ENCODE measurements at regions not wholly inside any gene's neighbourhood (a gene's known extent, or its start where the extent isn't known, plus 50 kb on each side); places are given as distances from the start of the nearest gene placed in this dataset.
"Not testable (repeated sequence)": the region's sequence is repeated elsewhere in the genome, so short reads cannot be mapped to it uniquely, and the experiment has no call there.

GRCh38 chr18:10604182-10604581 lies 78.4 kb downstream of the NAPG start:
- in situ Hi-C loops (cut with MboI; ENCODE audit: low pct_unique_long_range_greater_than_20kb, low sequenced_read_pairs): no loop called here
- DNase-seq: no peak

DNA sequence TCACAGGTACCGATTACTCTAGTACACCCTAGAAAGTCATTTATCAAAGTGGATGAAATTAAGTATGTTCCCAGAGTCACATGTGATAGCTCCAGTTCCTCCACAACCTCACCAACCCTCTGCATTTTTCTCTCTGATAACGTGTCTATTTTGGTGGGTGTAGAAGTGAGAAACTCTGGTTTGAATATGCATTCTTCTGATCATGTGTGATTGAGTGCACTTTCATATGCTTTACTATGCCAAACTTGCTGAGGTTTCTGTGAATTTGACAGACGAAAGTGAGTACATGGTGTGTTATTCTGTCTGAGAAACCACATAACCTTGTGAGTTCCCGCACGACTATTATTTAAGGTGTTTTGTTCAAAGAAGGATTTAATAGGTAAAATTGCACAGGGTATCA lies 81.1 kb downstream of the NAPG start:
- in situ Hi-C loops (cut with MboI; ENCODE audit: low pct_unique_long_range_greater_than_20kb, low sequenced_read_pairs): not testable (repeated sequence)

GRCh38 chr18:10607332-10608248 lies 81.8 kb downstream of the NAPG start:
- in situ Hi-C loops (cut with MboI; ENCODE audit: low pct_unique_long_range_greater_than_20kb, low sequenced_read_pairs); DNase-seq: not testable (repeated sequence)

More for the DNA sequence above, 81.1 kb downstream of the NAPG start:
- DNase-seq: not testable (repeated sequence)

- in situ Hi-C loops (cut with MboI; ENCODE audit: low pct_unique_long_range_greater_than_20kb, low sequenced_read_pairs); DNase-seq: not testable (repeated sequence)
Observed at GRCh38 chr18:10608450-10608849, 82.6 kb downstream of the NAPG start.

- DNase-seq; in situ Hi-C loops (cut with MboI; ENCODE audit: low pct_unique_long_range_greater_than_20kb, low sequenced_read_pairs): not testable (repeated sequence)
Observed at GRCh38 chr18:10609046-10609445, 83.2 kb downstream of the NAPG start.

DNA sequence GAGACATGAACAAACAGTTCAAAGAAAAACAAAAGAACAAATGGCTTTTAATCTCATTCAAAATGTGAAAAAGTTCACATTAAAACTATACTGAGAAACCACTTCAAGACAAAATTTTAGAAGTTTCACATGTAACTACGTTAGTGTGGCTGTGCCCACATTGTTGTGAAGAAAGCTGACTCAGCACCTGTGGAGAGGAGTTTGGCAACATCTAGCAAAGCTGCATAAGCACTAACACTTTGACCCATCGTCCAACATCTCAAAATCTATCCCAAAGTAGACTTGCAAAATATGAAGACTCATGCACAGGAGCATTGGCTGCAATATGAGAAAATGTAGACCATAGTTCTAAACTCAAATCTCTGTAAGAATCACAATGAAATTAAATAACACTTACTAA lies 87.4 kb downstream of the NAPG start:
- in situ Hi-C loops (cut with MboI; ENCODE audit: low pct_unique_long_range_greater_than_20kb, low sequenced_read_pairs); DNase-seq: not testable (repeated sequence)

DNA sequence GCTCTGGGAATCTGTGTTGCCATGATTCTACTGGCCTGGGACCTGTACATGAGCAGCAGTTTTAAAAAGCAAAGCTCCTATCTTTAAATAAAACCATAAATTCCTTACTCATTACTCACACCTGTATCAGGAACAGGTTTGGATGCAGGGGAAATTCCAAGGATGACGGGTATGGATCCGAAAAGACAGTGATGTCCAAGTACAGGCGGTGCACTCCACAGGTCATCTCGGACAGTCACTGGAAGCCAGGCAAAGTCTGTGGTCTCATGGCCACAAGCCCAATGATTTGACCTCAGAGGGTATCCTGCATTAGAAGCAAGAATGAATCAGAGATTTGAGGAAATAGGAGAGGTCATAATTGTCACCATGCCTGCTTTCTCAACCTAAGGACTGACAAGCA lies 90.9 kb downstream of the NAPG start:
- DNase-seq; in situ Hi-C loops (cut with MboI; ENCODE audit: low pct_unique_long_range_greater_than_20kb, low sequenced_read_pairs): not testable (repeated sequence)

DNA sequence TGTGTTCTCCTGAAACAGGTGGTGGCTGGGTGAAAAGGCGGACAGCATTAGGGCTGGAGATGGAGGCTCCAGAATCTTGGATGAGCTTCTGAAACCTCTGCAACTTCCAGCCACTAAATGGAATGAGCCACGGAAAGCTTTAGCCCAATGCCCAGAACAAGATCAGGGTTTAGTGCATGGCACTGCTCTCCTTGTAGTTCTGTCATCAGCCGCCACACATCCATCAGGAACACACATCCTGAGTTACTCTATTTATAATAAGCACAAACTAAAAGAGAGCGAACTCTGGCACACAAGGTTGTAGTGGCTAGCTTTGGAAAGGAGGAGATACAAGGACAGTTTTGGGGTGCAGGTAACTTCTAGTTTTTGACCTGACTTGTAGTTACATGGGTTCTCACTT lies 93.0 kb downstream of the NAPG start:
- DNase-seq; in situ Hi-C loops (cut with MboI; ENCODE audit: low pct_unique_long_range_greater_than_20kb, low sequenced_read_pairs): not testable (repeated sequence)

DNA sequence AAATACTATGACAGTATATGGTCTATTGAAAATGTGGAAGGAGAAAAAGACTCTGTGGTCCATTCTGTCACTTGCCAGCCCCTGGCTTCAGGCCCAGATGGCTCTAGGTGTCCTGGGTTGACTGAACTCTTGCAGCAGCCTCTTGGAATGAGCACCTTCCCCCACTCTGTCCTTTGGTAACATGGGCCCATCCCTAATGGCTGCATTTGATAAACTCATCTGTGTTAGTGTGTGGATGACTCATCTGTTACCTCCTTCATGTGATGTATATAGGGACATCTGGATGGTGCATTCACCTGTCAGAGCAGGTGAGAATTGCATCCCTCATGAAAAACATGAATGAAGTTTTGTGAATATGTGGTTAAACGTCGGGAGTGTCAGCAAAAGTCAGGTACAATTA lies 93.5 kb downstream of the NAPG start:
- in situ Hi-C loops (cut with MboI; ENCODE audit: low pct_unique_long_range_greater_than_20kb, low sequenced_read_pairs); DNase-seq: not testable (repeated sequence)

- in situ Hi-C loops (cut with MboI; ENCODE audit: low pct_unique_long_range_greater_than_20kb, low sequenced_read_pairs): loop anchor here (5.0 kb wide), 1 partner anchor 1592 kb away; no protein-coding TSS in a partner anchor
- not testable (repeated sequence) for DNase-seq
Observed at GRCh38 chr18:10619833-10620232, 94.0 kb downstream of the NAPG start.
